H9 (cell line): ENCODE measurements at regions not wholly inside any gene's neighbourhood (a gene's known extent, or its start where the extent isn't known, plus 50 kb on each side); places are given as distances from the start of the nearest gene placed in this dataset.

Experiments
- DNase-seq: peaks from one replicate; pipeline ENCODE4 v3.0.0-alpha.2; 2017
- H2AFZ ChIP-seq: one replicate; pipeline ENCODE4 v1.6.1; 2013; ENCODE audit warnings: mild to moderate bottlenecking, low read length, control low read depth, moderate library complexity
- H2AK5ac ChIP-seq: 2 replicates; pipeline ENCODE4 v1.6.1; 2013; ENCODE audit warnings: low read length, control low read depth, mixed read lengths; ENCODE audit not compliant: insufficient read length
- H2BK120ac ChIP-seq: one replicate; pipeline ENCODE4 v1.6.1; 2013; ENCODE audit warnings: low read depth, mild to moderate bottlenecking, low read length, control low read depth, inconsistent platforms; ENCODE audit not compliant: poor library complexity, severe bottlenecking
- H2BK12ac ChIP-seq: 2 replicates; pipeline ENCODE4 v1.6.1; 2013; ENCODE audit warnings: low read length, control low read depth, mixed read lengths, low read depth; ENCODE audit not compliant: insufficient read length
- H2BK15ac ChIP-seq: 2 replicates; pipeline ENCODE4 v1.6.1; 2013; ENCODE audit warnings: low read depth, low read length, control low read depth
- H2BK20ac ChIP-seq: one replicate; pipeline ENCODE4 v1.6.1; 2013; ENCODE audit warnings: low read depth, mild to moderate bottlenecking, low read length, control low read depth, inconsistent platforms; ENCODE audit not compliant: poor library complexity, severe bottlenecking
- H2BK5ac ChIP-seq: 2 replicates; pipeline ENCODE4 v1.6.1; 2013; ENCODE audit warnings: low read length, control low read depth, mixed read lengths; ENCODE audit not compliant: insufficient read length
- H3K14ac ChIP-seq: 2 replicates; pipeline ENCODE4 v1.6.1; 2013; ENCODE audit warnings: low read length, control low read depth; ENCODE audit not compliant: insufficient read depth
- H3K18ac ChIP-seq: 2 replicates; pipeline ENCODE4 v1.6.1; 2013; ENCODE audit warnings: low read depth, mild to moderate bottlenecking, mixed read lengths, low read length, control low read depth; ENCODE audit not compliant: insufficient read length
- H3K23ac ChIP-seq: 2 replicates; pipeline ENCODE4 v1.6.1; 2013; ENCODE audit warnings: low read length, control low read depth, mixed read lengths, low read depth; ENCODE audit not compliant: insufficient read length
- H3K23me2 ChIP-seq: 2 replicates; pipeline ENCODE4 v1.6.1; 2013; ENCODE audit warnings: low read depth, mild to moderate bottlenecking, mixed read lengths, low read length, control low read depth; ENCODE audit not compliant: insufficient read length, poor library complexity, severe bottlenecking
- H3K27ac ChIP-seq: 2 replicates; pipeline ENCODE4 v1.5.1; 2013; ENCODE audit warnings: low read length, control low read depth, mixed read lengths, low read depth; ENCODE audit not compliant: insufficient read length
- H3K27me3 ChIP-seq: 2 replicates; pipeline ENCODE4 v1.6.1; 2013; ENCODE audit warnings: low read length, control low read depth, inconsistent platforms; ENCODE audit not compliant: insufficient read depth
- H3K4ac ChIP-seq: 2 replicates; pipeline ENCODE4 v1.6.1; 2013; ENCODE audit warnings: low read depth, mild to moderate bottlenecking, control low read depth, inconsistent platforms, low read length, moderate library complexity
- H3K4me1 ChIP-seq: 2 replicates; pipeline ENCODE4 v1.6.1; 2013; ENCODE audit warnings: low read length, control low read depth, inconsistent platforms; ENCODE audit not compliant: insufficient read depth
- H3K4me2 ChIP-seq: 2 replicates; pipeline ENCODE4 v1.6.1; 2013; ENCODE audit warnings: low read length, control low read depth, mixed read lengths; ENCODE audit not compliant: insufficient read length, insufficient read depth
- H3K56ac ChIP-seq: 2 replicates; pipeline ENCODE4 v1.6.1; 2013; ENCODE audit warnings: low read depth, mild to moderate bottlenecking, mixed read lengths, low read length, control low read depth; ENCODE audit not compliant: insufficient read length
- H3K79me1 ChIP-seq: 2 replicates; pipeline ENCODE4 v1.6.1; 2013; ENCODE audit warnings: low read depth, mild to moderate bottlenecking, moderate library complexity, low read length, control low read depth, inconsistent platforms; ENCODE audit not compliant: insufficient read depth, poor library complexity, severe bottlenecking
- H3K79me2 ChIP-seq: 2 replicates; pipeline ENCODE4 v1.6.1; 2013; ENCODE audit warnings: low read length, control low read depth, inconsistent platforms; ENCODE audit not compliant: insufficient read depth
- H3K9ac ChIP-seq: 2 replicates; pipeline ENCODE4 v1.6.1; 2013; ENCODE audit warnings: low read length, control low read depth, mixed read lengths; ENCODE audit not compliant: insufficient read length; ENCODE audit errors: extremely low read depth
- H3K9me3 ChIP-seq: one replicate; pipeline ENCODE4 v1.6.1; 2013; ENCODE audit warnings: low read depth, low read length, inconsistent platforms; ENCODE audit not compliant: control insufficient read depth
- H3T11ph ChIP-seq: one replicate; pipeline ENCODE4 v1.6.1; 2013; ENCODE audit warnings: mild to moderate bottlenecking, low read length, control low read depth, inconsistent platforms
- H4K20me1 ChIP-seq: one replicate; pipeline ENCODE4 v1.6.1; 2013; ENCODE audit not compliant: control insufficient read depth, insufficient read length, insufficient read depth
- H4K5ac ChIP-seq: 2 replicates; pipeline ENCODE4 v1.6.1; 2013; ENCODE audit warnings: low read depth, mild to moderate bottlenecking, mixed read lengths, low read length, control low read depth; ENCODE audit not compliant: insufficient read length
- H4K8ac ChIP-seq: replicated peaks from 2 replicates; pipeline ENCODE4 v1.6.1; 2013; ENCODE audit warnings: low read length, control low read depth, mixed read lengths, low read depth; ENCODE audit not compliant: insufficient read length
- H4K91ac ChIP-seq: 2 replicates; pipeline ENCODE4 v1.6.1; 2013; ENCODE audit warnings: low read depth, mild to moderate bottlenecking, moderate library complexity, mixed read lengths, low read length, control low read depth; ENCODE audit not compliant: insufficient read length
- H3K27ac Mint-ChIP-seq, 3 experiments: 2 replicates in 2 of 3; 3 replicates in 1 of 3; pipeline ENCODE4 v1.8.0; 2020 to 2021; ENCODE audit warnings: mixed read lengths in 3 of 3, mild to moderate bottlenecking in 1 of 3, moderate library complexity in 1 of 3
- H3K27me3 Mint-ChIP-seq: 2 replicates; pipeline ENCODE4 v1.8.0; 2021; ENCODE audit warnings: low read depth, mild to moderate bottlenecking, moderate library complexity, mixed read lengths
- H3K36me3 Mint-ChIP-seq, 3 experiments: 2 replicates in 2 of 3; 3 replicates in 1 of 3; pipeline ENCODE4 v1.8.0; 2020 to 2021; ENCODE audit warnings: low read depth in 3 of 3, mixed read lengths in 3 of 3; ENCODE audit not compliant: insufficient read depth in 1 of 3
- H3K4me1 Mint-ChIP-seq, 2 experiments: 2 replicates each; pipeline ENCODE4 v1.8.0; 2020; ENCODE audit warnings: mixed read lengths in 2 of 2
- H3K4me3 Mint-ChIP-seq, 2 experiments: 2 replicates in 1 of 2; 3 replicates in 1 of 2; pipeline ENCODE4 v1.8.0; 2020 to 2021; ENCODE audit warnings: mild to moderate bottlenecking in 2 of 2, mixed read lengths in 2 of 2, moderate library complexity in 1 of 2
- H3K9me3 Mint-ChIP-seq, 2 experiments: 2 replicates in 1 of 2; 3 replicates in 1 of 2; pipeline ENCODE4 v1.8.0; 2020; ENCODE audit warnings: mild to moderate bottlenecking in 2 of 2, mixed read lengths in 2 of 2, moderate library complexity in 1 of 2
- CTCF ChIP-seq: fragments of 200-600 bp; sonication (generic); conservative IDR thresholded peaks from 3 replicates; pipeline ENCODE4 v1.8.0; 2021; ENCODE audit warnings: antibody characterized with exemption, mild to moderate bottlenecking
- WGBS: extraction: QIAGEN DNeasy Blood & Tissue Kit; methylation state at CpG from one replicate; pipeline ENCODE4 v1.1.7; 2013; ENCODE audit warnings: missing lambda C conversion rate, low lambda C conversion rate, mixed read lengths; ENCODE audit not compliant: insufficient read length; ENCODE audit errors: extremely low coverage; 5-methylcytosine and 5-hydroxymethylcytosine counted together

- Histone ChIP-seq H2BK15ac (no peak overlapping the region), H3K23me2 (no peaks in the 10 kb centered on the region), H3K9ac (no peak overlapping the region), H3K27me3 (no peaks in the 10 kb centered on the region), H3K56ac (no peak overlapping the region), H3K4ac (no peak overlapping the region), H3K14ac (no peak overlapping the region), H3K4me1 (peaks cover 2% of the 10 kb centered on the region; the same call in 1 of the 2 replicates), H3K79me2 (no peaks in the 10 kb centered on the region), H4K91ac (no peak overlapping the region), H2BK12ac (no peak overlapping the region), H2BK120ac (no peak overlapping the region), H3K4me2 (no peak overlapping the region), H3K27ac (no peak overlapping the region), H2BK5ac (no peak overlapping the region), H4K8ac (no peak overlapping the region), H2AK5ac (no peak overlapping the region), H3K79me1 (no peaks in the 10 kb centered on the region), H3K23ac (no peak overlapping the region), H3K18ac (no peak overlapping the region), H3K9me3 (no peaks in the 10 kb centered on the region), H4K5ac (no peak overlapping the region), H4K20me1 (no peaks in the 10 kb centered on the region), H2AFZ (no peak overlapping the region), H2BK20ac (no peak overlapping the region), H3T11ph (no peak overlapping the region)
- DNase-seq, result no peak
- no peaks in the 10 kb centered on the region; a peak in 1 of 5 replicates for H3K9me3 Mint-ChIP-seq
- H3K4me3 Mint-ChIP-seq, result no peak overlapping the region
- peak overlapping the region in 1 of 3 experiments; percentile 11; a peak in 2 of 7 replicates for H3K27ac Mint-ChIP-seq
- H3K27me3 Mint-ChIP-seq, result no peaks in the 10 kb centered on the region
- WGBS, result no CpG with 5 or more reads among the region's 2 CpGs
- TF ChIP-seq CTCF, result no peak
- no peaks in the 10 kb centered on the region for H3K36me3 Mint-ChIP-seq
- H3K4me1 Mint-ChIP-seq, result peaks cover 27 to 32% of the 10 kb centered on the region in 2 experiments
Measured at GRCh38 chr6:78578430-78578829, 288.9 kb upstream of the IRAK1BP1 start.
